ENCODE measurements at regions not wholly inside any gene's neighbourhood (a gene's known extent, or its start where the extent isn't known, plus 50 kb on each side); places are given as distances from the start of the nearest gene placed in this dataset.

GRCh38 chr4:77449171-77449570, 156.4 kb upstream of the CXCL13 start:
- no peaks in the 10 kb centered on the region for H3K4me1 Mint-ChIP-seq
- H3K27ac ChIP-seq (ENCODE audit: low read depth), result no peak overlapping the region
- H3K4me1 ChIP-seq (ENCODE audit: insufficient read depth), result no peaks in the 10 kb centered on the region
- H3K9me3 Mint-ChIP-seq, result no peaks in the 10 kb centered on the region
- no peaks in the 10 kb centered on the region for H3K27me3 ChIP-seq (ENCODE audit: insufficient read depth)
- no peak overlapping the region for H3K4me3 ChIP-seq
- no peak for DNase-seq (ENCODE audit: low spot score)
- H2AFZ ChIP-seq, result no peak overlapping the region
- no peak overlapping the region for H3K4me2 ChIP-seq
- no peaks in the 10 kb centered on the region for H3K9me2 ChIP-seq (ENCODE audit: insufficient read depth)
- ATAC-seq, result no peak
- H3F3A ChIP-seq (replicated peaks; ENCODE audit: low read depth), result no peaks in the 10 kb centered on the region
- TF ChIP-seq ZNF331 (CRISPR knock-in tag; IDR thresholded peaks at IDR 0.05; ENCODE audit: low read depth), result no peak
- no peak for TF ChIP-seq NANOG (IDR thresholded peaks at IDR 0.05; ENCODE audit: borderline replicate concordance)
- TF ChIP-seq, protein P1, sequence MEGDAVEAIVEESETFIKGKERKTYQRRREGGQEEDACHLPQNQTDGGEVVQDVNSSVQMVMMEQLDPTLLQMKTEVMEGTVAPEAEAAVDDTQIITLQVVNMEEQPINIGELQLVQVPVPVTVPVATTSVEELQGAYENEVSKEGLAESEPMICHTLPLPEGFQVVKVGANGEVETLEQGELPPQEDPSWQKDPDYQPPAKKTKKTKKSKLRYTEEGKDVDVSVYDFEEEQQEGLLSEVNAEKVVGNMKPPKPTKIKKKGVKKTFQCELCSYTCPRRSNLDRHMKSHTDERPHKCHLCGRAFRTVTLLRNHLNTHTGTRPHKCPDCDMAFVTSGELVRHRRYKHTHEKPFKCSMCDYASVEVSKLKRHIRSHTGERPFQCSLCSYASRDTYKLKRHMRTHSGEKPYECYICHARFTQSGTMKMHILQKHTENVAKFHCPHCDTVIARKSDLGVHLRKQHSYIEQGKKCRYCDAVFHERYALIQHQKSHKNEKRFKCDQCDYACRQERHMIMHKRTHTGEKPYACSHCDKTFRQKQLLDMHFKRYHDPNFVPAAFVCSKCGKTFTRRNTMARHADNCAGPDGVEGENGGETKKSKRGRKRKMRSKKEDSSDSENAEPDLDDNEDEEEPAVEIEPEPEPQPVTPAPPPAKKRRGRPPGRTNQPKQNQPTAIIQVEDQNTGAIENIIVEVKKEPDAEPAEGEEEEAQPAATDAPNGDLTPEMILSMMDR (conservative IDR thresholded peaks at IDR 0.05; ENCODE audit: low read depth in 2 of 2), result no peak
- no peak for TF ChIP-seq ZNF462 (CRISPR knock-in tag; IDR thresholded peaks at IDR 0.05)
- TF ChIP-seq JUNB (IDR thresholded peaks at IDR 0.05; ENCODE audit: unreplicated experiment), result no peak
- TF ChIP-seq, protein P2, sequence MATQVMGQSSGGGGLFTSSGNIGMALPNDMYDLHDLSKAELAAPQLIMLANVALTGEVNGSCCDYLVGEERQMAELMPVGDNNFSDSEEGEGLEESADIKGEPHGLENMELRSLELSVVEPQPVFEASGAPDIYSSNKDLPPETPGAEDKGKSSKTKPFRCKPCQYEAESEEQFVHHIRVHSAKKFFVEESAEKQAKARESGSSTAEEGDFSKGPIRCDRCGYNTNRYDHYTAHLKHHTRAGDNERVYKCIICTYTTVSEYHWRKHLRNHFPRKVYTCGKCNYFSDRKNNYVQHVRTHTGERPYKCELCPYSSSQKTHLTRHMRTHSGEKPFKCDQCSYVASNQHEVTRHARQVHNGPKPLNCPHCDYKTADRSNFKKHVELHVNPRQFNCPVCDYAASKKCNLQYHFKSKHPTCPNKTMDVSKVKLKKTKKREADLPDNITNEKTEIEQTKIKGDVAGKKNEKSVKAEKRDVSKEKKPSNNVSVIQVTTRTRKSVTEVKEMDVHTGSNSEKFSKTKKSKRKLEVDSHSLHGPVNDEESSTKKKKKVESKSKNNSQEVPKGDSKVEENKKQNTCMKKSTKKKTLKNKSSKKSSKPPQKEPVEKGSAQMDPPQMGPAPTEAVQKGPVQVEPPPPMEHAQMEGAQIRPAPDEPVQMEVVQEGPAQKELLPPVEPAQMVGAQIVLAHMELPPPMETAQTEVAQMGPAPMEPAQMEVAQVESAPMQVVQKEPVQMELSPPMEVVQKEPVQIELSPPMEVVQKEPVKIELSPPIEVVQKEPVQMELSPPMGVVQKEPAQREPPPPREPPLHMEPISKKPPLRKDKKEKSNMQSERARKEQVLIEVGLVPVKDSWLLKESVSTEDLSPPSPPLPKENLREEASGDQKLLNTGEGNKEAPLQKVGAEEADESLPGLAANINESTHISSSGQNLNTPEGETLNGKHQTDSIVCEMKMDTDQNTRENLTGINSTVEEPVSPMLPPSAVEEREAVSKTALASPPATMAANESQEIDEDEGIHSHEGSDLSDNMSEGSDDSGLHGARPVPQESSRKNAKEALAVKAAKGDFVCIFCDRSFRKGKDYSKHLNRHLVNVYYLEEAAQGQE (IDR thresholded peaks at IDR 0.05; ENCODE audit: unreplicated experiment), result no peak
- TF ChIP-seq ZNF114 (CRISPR knock-in tag; IDR thresholded peaks at IDR 0.05), result no peak
- TF ChIP-seq POLR2AphosphoS5 (IDR thresholded peaks at IDR 0.05; ENCODE audit: low read depth), result no peak
- no peak for TF ChIP-seq EZH2phosphoT487 (IDR thresholded peaks at IDR 0.05; ENCODE audit: unreplicated experiment)
- TF ChIP-seq EZH2 (IDR thresholded peaks at IDR 0.05; ENCODE audit: low read depth, unreplicated experiment), result no peak
- TF ChIP-seq STAT1 (IDR thresholded peaks at IDR 0.05; ENCODE audit: unreplicated experiment), result no peak
- TF ChIP-seq CREB1 (CRISPR knock-in tag; IDR thresholded peaks at IDR 0.05; ENCODE audit: low read depth), result no peak
- H3K27ac Mint-ChIP-seq, result no peak overlapping the region
- H3K27me3 Mint-ChIP-seq (ENCODE audit: insufficient read depth, low read depth, poor library complexity), result no peaks in the 10 kb centered on the region
- H4K20me1 ChIP-seq (replicated peaks; ENCODE audit: insufficient read depth), result no peaks in the 10 kb centered on the region
- H3K36me3 Mint-ChIP-seq (ENCODE audit: low read depth), result no peaks in the 10 kb centered on the region
- H3K36me3 ChIP-seq (ENCODE audit: insufficient read depth), result no peaks in the 10 kb centered on the region
- no peaks in the 10 kb centered on the region for H3K79me2 ChIP-seq (replicated peaks; ENCODE audit: insufficient read depth)
- H3K4me3 Mint-ChIP-seq, result no peak overlapping the region
